CD4-positive, alpha-beta T cell treated with Interleukin-6 for 4 hours (primary cell): ENCODE measurements at regions not wholly inside any gene's neighbourhood (a gene's known extent, or its start where the extent isn't known, plus 50 kb on each side); places are given as distances from the start of the nearest gene placed in this dataset.

Experiments used
- DNase-seq: peaks from one replicate; pipeline ENCODE4 v3.0.0-alpha.2; 2020; ENCODE audit warnings: mixed read lengths

DNA sequence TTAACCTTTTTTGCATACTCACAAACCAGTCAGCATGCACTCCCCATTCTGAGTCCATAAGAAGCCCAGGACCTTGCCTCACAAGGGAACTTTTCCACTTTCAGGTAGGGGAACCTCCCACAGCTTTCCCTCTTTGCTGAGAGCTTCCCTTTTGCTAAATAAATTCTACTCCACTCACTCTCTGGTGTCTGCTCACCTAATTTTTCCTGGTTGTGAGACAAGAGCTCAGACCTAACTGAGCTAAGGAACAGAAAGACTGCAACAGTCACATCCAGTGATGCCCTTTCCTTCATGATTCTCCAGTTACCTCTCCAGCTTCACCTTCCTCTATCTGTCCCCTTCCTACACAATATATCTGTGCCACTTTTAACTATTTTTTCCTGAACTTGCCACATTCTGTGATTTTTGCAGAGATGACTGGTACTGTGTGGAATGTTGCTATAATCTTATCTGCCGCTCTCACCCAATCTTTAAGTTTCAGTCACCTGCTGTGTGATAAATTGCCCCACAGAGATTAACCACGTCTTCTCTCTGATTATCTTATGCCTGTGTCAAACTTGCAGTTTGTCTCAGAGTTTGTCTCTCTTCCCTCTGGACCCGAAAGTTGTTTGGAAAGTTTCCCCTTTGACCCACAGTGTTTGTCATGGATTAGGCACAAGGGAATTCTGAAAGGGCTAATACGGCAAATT, 737.1 kb upstream of the FLRT2 start:
- no peak for DNase-seq

DNA sequence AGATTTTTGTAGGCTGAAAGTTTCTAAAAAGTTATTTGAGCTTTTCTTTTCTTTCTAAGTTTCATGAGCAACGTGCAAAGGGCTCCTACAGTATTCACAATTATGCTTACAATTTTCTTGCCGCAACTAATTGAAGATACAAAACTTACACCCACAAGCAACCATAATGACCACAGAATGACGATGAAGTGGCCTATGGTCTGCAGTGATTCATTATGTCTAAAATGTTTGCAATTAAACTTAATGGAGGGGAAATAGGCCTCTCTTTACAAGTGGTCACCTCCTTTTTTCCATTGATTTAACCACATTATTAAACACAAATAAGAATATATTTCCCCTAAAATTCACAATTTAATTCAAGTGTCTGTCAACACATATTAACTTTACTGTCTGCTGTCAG, 732.6 kb upstream of the FLRT2 start:
- DNase-seq, result no peak

DNA sequence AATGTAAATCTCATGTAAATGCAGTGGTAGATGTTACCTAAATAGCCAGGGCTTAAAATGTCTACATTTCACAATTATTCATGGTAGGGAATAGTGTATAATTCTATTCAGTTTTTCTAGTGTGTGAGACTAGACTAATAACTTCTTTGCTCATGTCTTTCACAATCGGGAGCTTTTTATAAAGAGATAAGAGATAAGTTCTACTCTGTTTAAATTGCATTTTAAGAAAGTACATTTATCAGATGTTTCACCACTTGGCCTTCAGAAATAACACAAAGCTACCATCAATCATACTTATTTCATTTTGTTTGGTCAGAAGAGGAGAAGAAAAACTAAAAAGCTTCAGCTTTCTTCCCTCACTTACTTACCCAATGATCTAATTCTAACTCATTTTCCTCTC, 725.5 kb upstream of the FLRT2 start:
- no peak for DNase-seq

DNA sequence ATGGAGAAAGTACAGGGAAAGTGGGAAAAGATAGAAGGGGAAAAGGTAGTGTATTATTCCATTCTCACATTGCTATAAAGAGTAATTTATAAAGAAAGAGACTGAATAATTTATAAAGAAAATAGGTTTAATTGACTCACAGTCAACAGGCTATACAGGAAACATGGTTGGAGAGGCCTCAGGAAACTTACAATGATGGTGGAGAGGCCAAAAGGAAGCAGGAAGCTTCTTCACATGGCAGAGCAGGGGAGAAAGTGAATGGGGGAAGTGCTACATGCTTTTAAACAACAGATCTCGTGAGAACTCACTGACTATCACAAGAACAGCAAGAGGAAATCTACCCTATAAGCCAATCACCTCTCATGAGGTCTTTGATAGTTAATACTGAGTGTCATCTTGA, 725.0 kb upstream of the FLRT2 start:
- no peak for DNase-seq

DNA sequence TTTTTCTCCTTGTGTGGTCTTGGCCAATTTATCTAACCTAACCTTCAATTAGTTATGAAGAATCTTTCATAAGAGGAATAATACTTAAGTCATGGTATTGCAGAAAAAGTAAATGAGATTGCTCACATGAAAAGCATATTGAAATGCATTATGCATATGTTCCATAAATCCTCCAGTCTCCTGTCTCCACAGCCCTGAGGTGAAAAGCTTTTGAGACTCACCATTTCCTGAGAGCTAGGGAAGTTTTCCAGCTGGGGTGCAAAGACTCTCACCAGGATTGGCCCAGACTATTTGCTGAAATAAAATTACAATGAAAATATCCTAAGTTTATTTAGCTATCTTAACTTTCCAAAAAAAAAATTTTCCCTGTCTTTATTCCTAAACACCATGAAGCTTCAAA, 723.8 kb upstream of the FLRT2 start:
- DNase-seq, result no peak

DNA sequence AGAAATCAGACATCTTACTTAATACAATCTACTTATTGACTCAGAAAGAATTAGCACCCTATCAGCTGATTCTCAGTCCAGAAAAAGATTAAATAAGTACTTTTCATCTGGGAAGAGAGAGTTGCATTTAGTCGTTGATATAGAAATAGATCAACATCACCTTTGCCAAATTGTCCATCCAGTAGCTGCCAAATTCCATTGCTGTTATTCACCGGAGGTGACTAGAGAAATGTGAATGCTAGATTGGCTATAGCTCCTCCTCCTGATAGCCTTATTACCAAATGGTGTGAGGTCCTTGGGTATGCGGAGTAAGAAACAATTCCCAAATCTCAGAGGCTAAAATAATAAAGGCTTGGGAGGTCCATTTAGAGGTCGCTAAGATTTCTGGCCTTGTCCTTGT, 723.3 kb upstream of the FLRT2 start:
- no peak for DNase-seq

DNA sequence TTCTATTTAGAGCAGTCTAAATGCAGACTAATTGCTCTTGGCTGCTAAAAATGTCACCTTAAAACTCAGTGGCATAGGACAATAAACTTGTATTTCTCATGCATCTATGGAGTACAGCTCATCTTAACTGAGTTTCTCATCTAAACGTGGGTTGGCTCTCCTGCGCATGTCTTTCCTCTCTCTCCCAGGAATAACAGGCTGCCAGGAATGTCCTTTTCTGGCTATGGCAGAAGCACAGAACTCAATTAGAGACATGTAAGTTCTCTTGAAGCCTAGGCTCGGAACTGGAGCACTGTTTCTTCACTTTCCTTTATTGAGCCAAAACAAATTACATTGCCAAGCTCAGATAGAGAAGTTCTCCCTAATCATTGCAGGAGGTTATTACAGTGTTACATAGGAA, 722.3 kb upstream of the FLRT2 start:
- no peak for DNase-seq

DNA sequence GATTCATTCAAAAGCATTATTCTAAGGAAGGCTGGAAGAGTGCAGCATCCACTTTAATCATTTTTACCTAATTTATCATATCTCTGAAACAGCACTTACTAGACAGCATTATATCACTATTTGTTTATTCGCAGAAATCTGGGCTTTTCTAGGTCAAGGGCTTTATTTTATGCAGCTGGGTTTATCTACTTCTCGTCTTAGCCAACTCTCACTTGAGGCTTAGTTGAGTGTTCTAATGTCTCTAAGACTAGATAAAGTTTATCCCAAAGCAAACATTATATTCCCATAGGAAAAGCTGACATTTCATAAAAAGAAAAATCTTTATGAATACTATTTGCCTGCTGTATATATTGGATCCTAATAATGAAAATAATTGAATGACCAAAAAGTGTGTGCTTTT, 720.8 kb upstream of the FLRT2 start:
- DNase-seq, result no peak

DNA sequence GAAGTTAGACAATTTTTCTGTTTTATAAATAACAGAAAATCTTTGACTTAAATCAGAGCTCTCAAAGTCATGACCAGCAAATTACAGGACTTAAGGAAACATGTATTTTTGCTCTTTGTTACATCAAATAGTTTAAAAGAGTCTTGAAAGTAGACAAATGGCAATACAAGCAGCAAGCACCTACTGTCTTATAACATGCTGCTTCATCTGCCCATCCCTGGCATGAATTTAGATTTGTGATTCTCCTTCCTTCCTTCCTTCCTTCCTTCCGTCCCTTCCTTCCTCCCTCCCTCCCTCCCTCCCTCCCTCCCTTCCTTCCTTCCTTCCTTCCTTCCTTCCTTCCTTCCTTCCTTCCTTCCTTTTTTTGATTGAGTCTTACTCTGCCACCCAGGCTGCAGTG, 715.6 kb upstream of the FLRT2 start:
- no peak for DNase-seq

DNA sequence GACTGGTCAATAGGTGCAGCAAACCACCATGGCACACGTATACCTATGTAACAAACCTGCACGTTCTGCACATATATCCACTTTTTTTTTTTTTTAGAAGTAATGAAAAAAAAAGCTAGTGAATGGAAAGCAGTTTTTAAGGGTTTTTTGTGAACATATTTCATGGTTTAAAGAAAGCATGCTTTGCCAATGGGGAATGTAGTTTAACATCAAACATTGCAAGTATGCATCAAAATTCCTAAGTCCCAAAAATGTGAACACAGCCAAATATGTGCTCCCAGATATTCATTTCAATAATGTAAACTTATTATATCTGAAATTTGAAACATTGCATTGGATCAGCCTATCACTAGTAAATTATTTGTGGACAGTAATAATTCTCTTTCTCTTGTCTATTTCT, 710.4 kb upstream of the FLRT2 start:
- no peak for DNase-seq

DNA sequence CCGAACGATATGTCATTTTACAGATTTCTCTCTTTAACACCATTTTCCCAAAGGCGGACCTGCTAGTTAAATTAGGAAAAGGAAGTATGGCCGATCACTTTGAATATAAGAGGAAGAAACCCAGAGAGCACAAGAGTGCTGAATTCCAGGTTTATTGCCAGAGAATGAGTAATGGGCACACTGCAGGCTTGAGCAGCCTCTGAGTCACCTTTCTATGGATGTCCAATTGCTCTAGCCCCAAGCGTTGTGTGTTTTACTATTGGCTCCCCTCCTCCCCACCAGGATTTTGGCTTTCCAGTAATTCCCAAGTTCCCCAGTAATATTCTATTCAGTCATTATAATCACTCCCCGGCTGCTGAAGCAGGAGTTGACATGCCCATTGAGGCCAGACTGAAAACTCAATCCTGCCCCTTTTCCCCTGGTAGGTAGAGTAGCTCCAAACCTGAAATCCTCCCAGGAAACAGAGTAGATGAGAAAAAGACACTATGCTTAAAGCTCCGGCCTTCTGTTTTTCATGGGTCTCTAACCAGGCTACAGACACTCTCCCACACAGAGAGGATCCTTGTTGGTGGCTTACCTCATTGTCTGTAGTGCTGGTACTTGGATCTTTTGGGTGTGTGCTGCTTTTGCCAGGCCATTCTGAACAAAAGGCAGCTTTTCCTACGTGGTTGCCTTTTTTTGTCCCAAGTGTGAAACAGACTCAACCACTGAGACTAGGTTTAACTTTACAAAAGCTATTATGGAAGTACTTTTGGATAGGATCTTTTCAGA, 704.3 kb upstream of the FLRT2 start:
- DNase-seq, result no peak

DNA sequence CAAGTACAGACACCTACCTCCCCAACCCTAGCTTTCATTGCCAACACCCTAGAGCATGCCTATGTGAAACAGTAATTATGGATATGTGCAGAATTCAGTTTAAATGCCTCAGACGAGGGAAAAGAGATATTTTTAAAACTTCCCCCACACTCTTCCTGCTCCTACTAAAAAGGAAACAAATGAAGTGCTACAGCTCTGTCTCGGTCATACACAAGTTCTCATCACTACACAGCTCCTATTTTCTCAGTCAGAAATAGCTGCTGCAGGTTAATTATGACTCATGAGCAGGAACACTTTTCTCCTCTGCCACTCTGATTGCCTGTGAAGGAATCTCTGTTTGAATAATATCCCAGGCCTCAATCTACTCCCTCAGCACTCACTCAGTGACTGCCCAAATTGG, 703.6 kb upstream of the FLRT2 start:
- DNase-seq, result no peak

DNA sequence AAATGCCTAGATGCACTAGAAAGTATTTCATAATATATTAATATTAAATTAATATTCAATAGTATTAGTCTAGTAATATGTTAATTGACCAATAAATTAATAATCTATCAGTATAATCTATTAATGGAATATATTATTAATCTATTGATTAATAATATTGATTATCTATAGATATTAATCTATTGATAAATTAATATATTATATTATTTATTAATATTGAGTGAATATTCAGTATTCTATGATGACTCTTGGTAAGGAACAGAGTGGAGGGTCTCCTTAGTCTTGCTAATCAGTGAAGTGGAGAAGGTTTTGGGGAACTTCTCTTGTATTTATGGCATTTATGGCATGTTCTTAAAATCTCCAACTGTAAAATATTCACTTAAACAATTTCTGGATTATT, 679.3 kb upstream of the FLRT2 start:
- DNase-seq, result no peak

DNA sequence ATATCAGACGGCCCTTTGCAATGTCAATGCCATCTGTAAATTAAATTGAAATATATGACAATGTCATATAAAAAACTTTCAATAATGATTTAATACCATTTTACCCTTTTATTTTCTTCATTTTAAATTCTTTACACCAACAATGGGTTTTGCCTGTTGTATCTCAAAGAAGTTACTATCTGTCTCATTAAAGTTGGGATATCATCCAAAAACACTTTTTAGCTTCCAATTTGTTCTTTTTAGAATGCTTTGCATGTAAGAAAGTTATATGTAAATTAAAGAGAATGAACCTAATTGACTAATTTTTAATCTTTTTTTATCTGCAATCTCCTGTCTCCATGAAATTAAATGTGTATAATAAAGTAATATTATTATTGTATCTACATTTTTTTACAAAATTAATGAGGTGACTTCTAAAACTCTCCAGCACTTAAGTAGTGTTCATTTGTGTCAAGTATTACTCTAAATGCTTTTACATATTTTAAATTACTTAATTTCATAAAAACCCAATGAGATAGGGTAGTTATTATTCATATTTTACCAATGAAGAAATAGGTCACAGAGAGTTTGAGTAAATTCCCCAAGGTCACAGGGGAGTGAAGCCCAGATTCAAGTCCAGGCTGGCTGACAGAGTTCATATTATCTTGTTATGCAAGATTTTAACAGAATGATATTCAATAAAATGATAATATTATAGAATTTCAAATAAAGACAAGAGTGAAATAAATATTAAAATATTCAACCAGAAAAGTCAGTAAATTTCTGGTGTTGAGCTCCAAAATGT, 673.0 kb upstream of the FLRT2 start:
- no peak for DNase-seq

DNA sequence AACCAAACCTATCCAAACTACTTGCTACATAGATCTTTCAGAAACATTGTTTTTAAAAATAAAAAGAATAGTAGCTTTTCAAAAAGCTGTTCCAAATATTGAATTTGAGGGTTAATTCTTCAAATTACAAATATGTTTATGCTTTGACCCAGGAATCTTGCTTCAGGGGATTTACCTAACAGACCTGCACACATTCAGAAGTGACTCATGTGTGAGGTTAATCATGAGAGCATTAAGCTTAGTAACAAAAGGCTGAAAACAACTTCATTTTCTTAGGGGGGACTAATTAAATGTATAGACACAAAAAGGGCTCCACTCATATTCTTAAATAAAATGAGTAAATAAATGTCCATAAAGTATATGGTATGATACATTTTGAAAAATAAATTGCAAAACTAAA, 672.4 kb upstream of the FLRT2 start:
- DNase-seq, result no peak

DNA sequence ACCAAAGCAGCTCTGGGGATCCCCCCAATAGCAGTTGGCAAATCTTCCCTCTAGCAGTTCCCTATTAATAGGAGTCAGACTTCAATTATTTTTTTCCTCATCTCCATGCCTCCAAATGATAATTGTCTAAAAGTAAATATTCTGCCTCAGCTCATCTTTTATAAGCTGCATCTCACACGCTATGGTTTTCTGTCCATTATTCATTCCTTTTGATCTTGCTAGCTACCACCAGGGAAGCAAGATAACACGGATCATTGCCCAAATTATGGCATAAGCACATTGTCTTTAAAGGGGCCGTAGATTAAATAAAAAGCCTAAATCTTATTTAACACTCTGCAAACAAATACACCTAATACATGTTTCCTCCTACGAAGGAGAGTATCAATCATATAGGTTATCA, 670.8 kb upstream of the FLRT2 start:
- DNase-seq, result no peak

DNA sequence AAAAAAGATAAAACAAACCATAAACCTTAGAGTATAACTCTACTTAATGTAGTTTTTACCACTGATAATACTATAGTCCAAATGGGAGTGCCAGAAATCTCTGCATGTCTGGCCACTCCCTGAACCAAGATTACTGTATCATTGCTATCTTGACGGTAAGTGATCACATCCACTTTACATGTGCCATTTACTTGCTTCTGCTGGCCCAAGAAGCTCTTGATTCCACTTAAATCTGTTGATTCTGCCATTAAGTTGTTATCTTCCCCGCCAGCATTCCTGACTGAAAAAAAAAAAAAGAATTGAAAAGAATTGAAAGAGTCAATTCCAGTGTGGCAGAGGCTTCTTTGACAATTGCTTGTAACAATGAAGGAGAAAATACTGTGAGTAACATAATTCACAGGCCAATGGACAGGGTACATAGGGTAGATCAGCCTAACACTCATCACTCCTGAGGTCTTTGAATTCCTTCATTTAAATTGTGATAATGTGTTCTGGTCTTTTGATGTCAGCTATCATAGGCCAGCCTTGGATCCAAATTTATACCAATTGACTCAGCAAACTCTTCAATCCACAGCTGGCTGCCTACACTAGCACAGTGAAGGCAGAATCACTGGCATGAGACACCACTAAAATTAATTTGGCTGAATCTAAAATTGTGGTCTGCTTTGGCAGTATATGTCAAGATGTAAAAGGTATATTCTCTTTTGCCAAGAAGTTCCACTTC, 665.2 kb upstream of the FLRT2 start:
- DNase-seq, result no peak

DNA sequence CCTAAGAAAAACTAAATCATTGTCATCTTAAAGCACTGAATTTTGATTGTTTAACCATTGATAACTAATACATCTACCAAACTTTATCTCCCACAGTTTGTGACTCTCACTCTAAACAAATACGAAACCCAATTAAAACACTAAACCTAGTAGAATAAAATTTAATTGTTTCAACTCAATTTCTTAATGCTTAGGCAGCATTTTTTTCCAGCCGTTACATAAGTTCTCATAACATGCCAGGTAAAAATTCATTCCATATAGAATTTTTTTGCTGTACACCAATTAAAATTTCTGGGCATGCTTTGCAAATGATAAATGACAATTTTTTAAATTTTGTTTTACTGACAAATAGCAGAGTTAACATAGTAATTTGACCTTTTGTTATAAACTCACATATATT, 658.2 kb upstream of the FLRT2 start:
- DNase-seq, result no peak

DNA sequence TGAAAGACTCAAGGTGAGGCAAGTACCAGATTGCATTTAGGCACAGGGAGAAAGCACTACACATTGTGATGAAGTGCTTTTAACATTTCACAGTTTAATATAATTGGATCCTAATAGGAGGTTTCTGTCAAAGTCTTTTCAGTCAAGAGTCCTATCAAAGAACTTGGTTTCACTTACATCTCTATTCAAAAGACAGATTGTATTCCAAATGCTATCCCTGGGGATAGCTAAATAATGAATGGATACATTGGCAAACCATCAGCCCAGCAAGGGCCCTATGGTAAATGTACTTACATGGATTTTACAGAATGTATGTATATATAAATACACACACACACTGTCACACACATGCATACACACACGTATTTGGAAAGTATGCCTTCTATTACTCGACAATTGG, 655.5 kb upstream of the FLRT2 start:
- DNase-seq, result no peak

DNA sequence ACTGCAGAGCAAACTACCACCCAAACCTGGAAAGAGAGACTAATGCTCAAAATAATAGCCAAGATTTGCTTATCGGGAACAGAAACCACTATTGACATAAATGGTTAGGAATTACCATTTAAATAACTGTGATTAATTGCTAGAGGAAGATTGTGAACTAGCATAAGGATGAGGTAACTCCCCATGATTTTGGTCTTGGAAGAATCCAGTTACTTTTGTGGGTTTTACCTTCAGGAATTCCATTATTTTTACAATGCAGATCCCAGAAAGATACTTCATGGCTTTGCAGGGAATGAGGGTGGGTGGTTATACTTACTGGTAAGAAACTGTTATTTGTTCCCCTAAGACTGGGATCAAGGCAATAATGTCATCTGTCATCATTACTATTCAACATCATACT, 652.9 kb upstream of the FLRT2 start:
- DNase-seq, result no peak

DNA sequence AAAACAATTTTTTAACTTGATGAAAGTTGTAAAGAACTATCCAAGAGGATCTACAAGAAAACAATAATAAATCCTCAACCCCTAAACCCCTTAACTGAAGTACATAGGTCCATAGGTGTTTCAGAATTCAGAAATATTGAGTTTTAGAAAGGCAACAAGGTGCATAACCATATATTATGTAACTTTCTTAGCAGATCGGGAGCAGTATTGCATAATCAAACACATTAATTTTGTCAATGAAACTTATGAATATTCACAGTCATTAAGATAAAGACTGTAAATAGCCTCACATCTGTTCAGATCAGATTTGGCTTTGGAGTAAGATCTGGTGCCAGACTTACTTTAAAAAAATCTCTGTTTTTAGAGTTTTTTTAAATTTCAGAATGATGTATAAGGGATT, 647.1 kb upstream of the FLRT2 start:
- DNase-seq, result no peak

DNA sequence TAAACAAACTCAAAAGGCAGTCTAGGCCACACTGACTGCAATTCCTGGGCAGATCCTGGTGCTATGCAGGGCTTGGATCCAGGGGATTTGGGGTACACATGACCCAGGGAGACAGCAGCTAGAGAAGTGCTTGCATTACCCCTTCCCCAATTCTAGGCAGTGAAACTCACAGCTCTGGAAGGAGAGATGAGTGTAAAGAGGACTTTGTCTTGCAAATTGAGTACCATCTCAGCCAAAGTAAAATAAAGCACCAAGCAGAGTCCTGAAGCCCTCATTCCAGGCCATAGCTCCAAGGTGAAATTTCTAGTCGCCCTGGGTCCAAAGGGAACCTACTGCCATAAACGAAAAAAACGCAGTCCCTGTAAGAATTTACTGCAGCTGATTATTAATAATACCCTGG, 644.9 kb upstream of the FLRT2 start:
- DNase-seq, result no peak

DNA sequence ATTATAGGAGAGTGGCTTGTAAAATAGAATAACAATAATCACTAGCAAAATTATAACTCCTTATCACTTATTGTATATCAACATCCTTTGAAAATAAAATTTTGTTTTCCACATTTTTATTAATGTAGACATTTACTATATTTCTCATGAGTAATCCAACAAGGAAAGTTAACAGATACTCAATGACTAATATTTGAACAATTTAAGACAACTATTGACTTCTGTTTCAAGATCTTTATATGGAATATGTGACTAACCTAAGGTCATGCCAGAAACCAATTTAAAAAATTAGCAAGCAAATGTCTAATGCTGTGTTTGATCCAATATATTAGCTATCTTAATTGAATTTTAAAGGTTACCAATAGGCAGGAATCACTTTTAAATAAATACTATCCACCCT, 638.5 kb upstream of the FLRT2 start:
- DNase-seq, result no peak
